ENCODE measurements at regions not wholly inside any gene's neighbourhood (a gene's known extent, or its start where the extent isn't known, plus 50 kb on each side); places are given as distances from the start of the nearest gene placed in this dataset.

DNA sequence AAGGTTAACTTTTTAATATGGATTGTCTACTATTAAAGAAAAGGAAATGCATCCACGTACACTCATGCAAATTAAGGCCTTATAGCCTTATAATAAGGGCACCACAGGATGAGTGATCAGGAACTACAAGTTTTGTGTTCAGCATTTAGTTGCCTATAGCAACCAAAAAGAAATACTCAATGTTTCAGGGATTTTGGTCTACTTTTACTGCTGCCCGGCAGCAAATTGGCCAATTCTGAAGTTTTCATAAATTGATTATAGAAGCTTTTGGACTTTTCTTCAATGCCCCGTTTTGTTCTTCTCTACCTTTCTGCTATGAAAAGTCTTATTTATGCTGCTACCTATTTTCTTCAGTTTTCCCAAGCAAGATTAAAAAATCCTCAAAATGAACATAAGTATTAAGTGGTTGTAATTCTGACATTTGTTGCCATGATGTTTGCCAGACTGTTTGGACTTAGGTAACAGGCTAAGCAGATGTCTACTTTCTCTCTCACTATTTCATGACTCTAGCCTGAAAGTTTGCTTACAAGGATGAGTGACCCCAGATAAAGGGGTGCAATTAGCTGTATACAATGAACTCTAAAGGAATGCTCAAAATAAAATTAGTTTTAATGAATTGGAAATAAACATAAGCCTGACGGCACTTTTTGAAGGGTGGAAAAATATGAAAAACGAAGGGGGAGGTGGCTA lies 391.5 kb upstream of the DAB2 start:
- Histone ChIP-seq H3K9me2 (replicated peaks; ENCODE audit: low read depth, low read length) (no peaks in the 10 kb centered on the region), H3K9me3 (ENCODE audit: insufficient read depth, low read depth, low read length) (no peaks in the 10 kb centered on the region), H3K4me2 (ENCODE audit: low read depth, low read length, poor library complexity, severe bottlenecking) (no peak overlapping the region), H3K79me2 (ENCODE audit: insufficient read depth, low read length) (no peaks in the 10 kb centered on the region), H3F3A (ENCODE audit: low read depth) (no peaks in the 10 kb centered on the region), H3K36me3 (ENCODE audit: insufficient read depth, low read length) (no peaks in the 10 kb centered on the region), H4K20me1 (ENCODE audit: insufficient read depth, low read length, poor library complexity, severe bottlenecking) (no peaks in the 10 kb centered on the region), H3K9ac (ENCODE audit: low read depth, low read length, poor library complexity, severe bottlenecking) (no peak overlapping the region), H3K4me3 (ENCODE audit: low read length, poor library complexity, severe bottlenecking) (no peak overlapping the region), H3K27me3 (ENCODE audit: insufficient read depth, low read length, poor library complexity, severe bottlenecking) (no peaks in the 10 kb centered on the region), H2AFZ (ENCODE audit: low read length) (no peak overlapping the region), H3K4me1 (ENCODE audit: insufficient read depth, low read length, poor library complexity, severe bottlenecking) (no peaks in the 10 kb centered on the region)
- TF ChIP-seq EZH2phosphoT487 (IDR thresholded peaks at IDR 0.05; ENCODE audit: borderline replicate concordance) = no peak
- TF ChIP-seq, protein P1, sequence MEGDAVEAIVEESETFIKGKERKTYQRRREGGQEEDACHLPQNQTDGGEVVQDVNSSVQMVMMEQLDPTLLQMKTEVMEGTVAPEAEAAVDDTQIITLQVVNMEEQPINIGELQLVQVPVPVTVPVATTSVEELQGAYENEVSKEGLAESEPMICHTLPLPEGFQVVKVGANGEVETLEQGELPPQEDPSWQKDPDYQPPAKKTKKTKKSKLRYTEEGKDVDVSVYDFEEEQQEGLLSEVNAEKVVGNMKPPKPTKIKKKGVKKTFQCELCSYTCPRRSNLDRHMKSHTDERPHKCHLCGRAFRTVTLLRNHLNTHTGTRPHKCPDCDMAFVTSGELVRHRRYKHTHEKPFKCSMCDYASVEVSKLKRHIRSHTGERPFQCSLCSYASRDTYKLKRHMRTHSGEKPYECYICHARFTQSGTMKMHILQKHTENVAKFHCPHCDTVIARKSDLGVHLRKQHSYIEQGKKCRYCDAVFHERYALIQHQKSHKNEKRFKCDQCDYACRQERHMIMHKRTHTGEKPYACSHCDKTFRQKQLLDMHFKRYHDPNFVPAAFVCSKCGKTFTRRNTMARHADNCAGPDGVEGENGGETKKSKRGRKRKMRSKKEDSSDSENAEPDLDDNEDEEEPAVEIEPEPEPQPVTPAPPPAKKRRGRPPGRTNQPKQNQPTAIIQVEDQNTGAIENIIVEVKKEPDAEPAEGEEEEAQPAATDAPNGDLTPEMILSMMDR (conservative IDR thresholded peaks at IDR 0.05; ENCODE audit: low read length) = no peak

DNA sequence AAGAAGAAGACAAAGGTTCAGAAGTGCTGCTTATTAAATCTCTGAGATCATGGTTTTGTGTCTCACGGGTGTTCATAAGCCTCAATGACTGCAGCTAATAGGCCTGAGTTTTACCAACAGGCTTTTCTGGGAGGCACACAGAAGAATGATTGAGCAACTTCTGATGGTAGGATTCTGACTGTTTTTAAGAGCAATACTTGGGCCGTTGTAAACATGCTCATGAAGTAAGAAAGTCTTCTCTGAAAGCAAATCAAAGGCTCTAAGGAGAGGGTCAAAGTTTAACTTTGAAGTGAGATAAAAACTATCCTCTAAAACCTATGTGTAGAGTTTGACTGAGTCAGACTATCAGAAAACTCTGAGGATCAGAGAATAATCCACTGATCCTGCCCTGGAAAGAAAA lies 390.9 kb upstream of the DAB2 start:
- no peaks in the 10 kb centered on the region for H3K36me3 ChIP-seq (ENCODE audit: insufficient read depth, low read length)
- H2AFZ ChIP-seq (ENCODE audit: low read length) = no peak overlapping the region
- no peaks in the 10 kb centered on the region for H3F3A ChIP-seq (ENCODE audit: low read depth)
- TF ChIP-seq, protein P1 (conservative IDR thresholded peaks at IDR 0.05; ENCODE audit: low read length) = no peak
- TF ChIP-seq EZH2phosphoT487 (IDR thresholded peaks at IDR 0.05; ENCODE audit: borderline replicate concordance) = no peak
- H3K9me3 ChIP-seq (ENCODE audit: insufficient read depth, low read depth, low read length) = no peaks in the 10 kb centered on the region
- no peak overlapping the region for H3K4me2 ChIP-seq (ENCODE audit: low read depth, low read length, poor library complexity, severe bottlenecking)
- no peaks in the 10 kb centered on the region for H4K20me1 ChIP-seq (ENCODE audit: insufficient read depth, low read length, poor library complexity, severe bottlenecking)
- no peaks in the 10 kb centered on the region for H3K9me2 ChIP-seq (replicated peaks; ENCODE audit: low read depth, low read length)
- no peaks in the 10 kb centered on the region for H3K4me1 ChIP-seq (ENCODE audit: insufficient read depth, low read length, poor library complexity, severe bottlenecking)
- no peaks in the 10 kb centered on the region for H3K79me2 ChIP-seq (ENCODE audit: insufficient read depth, low read length)
- H3K27me3 ChIP-seq (ENCODE audit: insufficient read depth, low read length, poor library complexity, severe bottlenecking) = no peaks in the 10 kb centered on the region
- no peak overlapping the region for H3K9ac ChIP-seq (ENCODE audit: low read depth, low read length, poor library complexity, severe bottlenecking)
- H3K4me3 ChIP-seq (ENCODE audit: low read length, poor library complexity, severe bottlenecking) = no peak overlapping the region

DNA sequence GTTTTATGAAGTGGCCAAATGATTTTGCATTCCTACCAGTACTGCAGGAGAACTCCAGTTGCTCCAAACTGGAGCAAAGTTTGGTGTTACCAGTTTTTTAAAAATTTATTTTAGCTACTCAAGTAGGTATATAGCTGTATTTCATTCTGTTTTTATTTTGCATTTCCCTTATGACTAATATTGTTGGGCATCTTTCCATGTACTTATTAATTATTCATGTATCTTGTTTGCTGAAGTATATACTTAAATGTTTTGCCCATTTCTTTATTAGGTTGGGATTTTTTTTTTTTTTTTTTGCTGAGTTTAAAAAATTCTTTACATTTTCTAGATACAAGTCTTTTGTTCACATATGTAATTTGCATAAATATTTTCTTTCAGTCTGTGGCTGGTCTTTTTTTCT lies 386.6 kb upstream of the DAB2 start:
- H2AFZ ChIP-seq (ENCODE audit: low read length) = no peak overlapping the region
- no peaks in the 10 kb centered on the region for H4K20me1 ChIP-seq (ENCODE audit: insufficient read depth, low read length, poor library complexity, severe bottlenecking)
- H3F3A ChIP-seq (ENCODE audit: low read depth) = no peaks in the 10 kb centered on the region
- H3K4me2 ChIP-seq (ENCODE audit: low read depth, low read length, poor library complexity, severe bottlenecking) = no peak overlapping the region
- H3K27me3 ChIP-seq (ENCODE audit: insufficient read depth, low read length, poor library complexity, severe bottlenecking) = no peaks in the 10 kb centered on the region
- no peak overlapping the region for H3K9ac ChIP-seq (ENCODE audit: low read depth, low read length, poor library complexity, severe bottlenecking)
- H3K79me2 ChIP-seq (ENCODE audit: insufficient read depth, low read length) = no peaks in the 10 kb centered on the region
- no peaks in the 10 kb centered on the region for H3K9me3 ChIP-seq (ENCODE audit: insufficient read depth, low read depth, low read length)
- TF ChIP-seq, protein P1 (conservative IDR thresholded peaks at IDR 0.05; ENCODE audit: low read length) = no peak
- no peak for TF ChIP-seq EZH2phosphoT487 (IDR thresholded peaks at IDR 0.05; ENCODE audit: borderline replicate concordance)
- no peak overlapping the region for H3K4me3 ChIP-seq (ENCODE audit: low read length, poor library complexity, severe bottlenecking)
- H3K36me3 ChIP-seq (ENCODE audit: insufficient read depth, low read length) = no peaks in the 10 kb centered on the region
- H3K9me2 ChIP-seq (replicated peaks; ENCODE audit: low read depth, low read length) = no peaks in the 10 kb centered on the region
- H3K4me1 ChIP-seq (ENCODE audit: insufficient read depth, low read length, poor library complexity, severe bottlenecking) = no peaks in the 10 kb centered on the region

Data from Loucy (cell line).